Right lobe of liver (tissue), 4 donors: ENCODE measurements at regions not wholly inside any gene's neighbourhood (a gene's known extent, or its start where the extent isn't known, plus 50 kb on each side); places are given as distances from the start of the nearest gene placed in this dataset.

Experiments used
- POLR2A ChIP-seq: fragments of 450-650 bp; IDR thresholded peaks from one replicate; pipeline ENCODE4 v1.6.1; 2017; ENCODE audit warnings: antibody characterized with exemption, mild to moderate bottlenecking
- TF ChIP-seq, protein P1 (sequence below), 4 donors: fragments of 200-600 bp in 3 of 4; fragments of 450-650 bp in 1 of 4; IDR thresholded peaks; one replicate each; pipeline versions ENCODE4 v1.5.1 to v1.8.0; 2016 to 2022; ENCODE audit warnings: antibody characterized with exemption in 4 of 4, mild to moderate bottlenecking in 2 of 4
- donor health status: DM: no; HTN: no; CAD: no.
- donor health status: DM: no; HTN: no; CAD: no.
- donor health status: DM: no; HTN: yes; CAD: no.

DNA sequence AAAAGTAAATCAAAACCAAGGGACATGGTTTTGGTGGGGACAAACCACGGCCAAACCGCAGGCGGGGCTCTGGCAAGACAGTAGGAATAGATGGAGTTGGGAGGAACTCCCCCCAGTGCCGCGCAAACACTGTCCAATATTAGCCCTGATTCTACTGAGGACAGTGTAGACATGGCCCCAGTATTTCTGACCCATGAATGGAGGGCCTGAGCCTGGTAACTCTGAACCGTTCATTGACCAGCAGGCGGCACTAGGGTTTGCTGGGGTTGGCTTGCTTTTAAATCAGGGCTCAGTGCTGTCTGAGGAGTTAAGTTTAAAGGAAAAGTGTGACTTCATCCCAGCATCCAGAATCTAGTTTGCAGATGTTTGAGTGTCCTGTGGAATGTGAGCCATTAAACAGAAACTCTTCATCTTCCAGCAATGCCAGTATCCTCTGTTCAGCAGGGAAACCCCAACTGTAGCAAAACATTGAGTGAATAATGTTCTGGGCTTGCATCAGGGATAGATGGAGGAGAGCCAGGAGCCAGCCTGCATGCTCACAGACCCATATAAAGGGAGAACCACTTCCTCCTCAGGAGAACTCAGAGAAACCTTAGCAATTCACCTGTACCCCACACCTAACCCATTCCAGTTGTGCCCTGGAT lies 147.4 kb upstream of the PRSS58 start:
- TF ChIP-seq, protein P1, sequence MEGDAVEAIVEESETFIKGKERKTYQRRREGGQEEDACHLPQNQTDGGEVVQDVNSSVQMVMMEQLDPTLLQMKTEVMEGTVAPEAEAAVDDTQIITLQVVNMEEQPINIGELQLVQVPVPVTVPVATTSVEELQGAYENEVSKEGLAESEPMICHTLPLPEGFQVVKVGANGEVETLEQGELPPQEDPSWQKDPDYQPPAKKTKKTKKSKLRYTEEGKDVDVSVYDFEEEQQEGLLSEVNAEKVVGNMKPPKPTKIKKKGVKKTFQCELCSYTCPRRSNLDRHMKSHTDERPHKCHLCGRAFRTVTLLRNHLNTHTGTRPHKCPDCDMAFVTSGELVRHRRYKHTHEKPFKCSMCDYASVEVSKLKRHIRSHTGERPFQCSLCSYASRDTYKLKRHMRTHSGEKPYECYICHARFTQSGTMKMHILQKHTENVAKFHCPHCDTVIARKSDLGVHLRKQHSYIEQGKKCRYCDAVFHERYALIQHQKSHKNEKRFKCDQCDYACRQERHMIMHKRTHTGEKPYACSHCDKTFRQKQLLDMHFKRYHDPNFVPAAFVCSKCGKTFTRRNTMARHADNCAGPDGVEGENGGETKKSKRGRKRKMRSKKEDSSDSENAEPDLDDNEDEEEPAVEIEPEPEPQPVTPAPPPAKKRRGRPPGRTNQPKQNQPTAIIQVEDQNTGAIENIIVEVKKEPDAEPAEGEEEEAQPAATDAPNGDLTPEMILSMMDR (IDR thresholded peaks at IDR 0.05): no peak
- no peak for TF ChIP-seq POLR2A
